Medulla oblongata (tissue), 1 donor: ENCODE measurements at regions not wholly inside any gene's neighbourhood (a gene's known extent, or its start where the extent isn't known, plus 50 kb on each side); places are given as distances from the start of the nearest gene placed in this dataset.

ENCODE experiments used
- DNase-seq: peaks from one replicate; pipeline ENCODE4 v3.0.0-alpha.2; 2015; ENCODE audit errors: extremely low spot score

DNA sequence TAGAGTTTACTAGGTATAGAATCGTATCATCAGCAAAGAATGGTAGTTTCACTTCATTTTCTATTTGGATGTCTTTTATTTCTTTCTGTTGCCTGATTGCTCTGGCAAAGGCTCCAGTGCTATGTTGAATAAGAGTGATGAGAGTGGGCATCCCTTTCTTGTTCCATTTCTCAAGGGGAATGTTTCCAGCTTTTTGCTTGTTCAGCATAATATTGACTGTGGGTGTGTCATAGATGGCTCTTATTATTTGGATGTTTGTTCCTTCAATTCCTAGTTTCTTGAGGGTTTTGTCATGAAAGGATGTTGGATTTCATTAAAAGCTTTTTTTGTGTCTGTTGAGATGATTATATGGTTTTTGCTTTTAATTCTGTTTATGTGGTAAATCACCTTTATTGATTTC lies 1114.5 kb downstream of the RAPGEF2 start:
- no peak for DNase-seq

- no peak for DNase-seq
Observed at GRCh38 chr4:160224049-160224448, 1121.2 kb downstream of the RAPGEF2 start.

- no peak for DNase-seq
Observed at GRCh38 chr4:160233141-160233540, 1130.3 kb downstream of the RAPGEF2 start.

GRCh38 chr4:160235285-160235684 lies 1132.4 kb downstream of the RAPGEF2 start:
- no peak for DNase-seq

DNA sequence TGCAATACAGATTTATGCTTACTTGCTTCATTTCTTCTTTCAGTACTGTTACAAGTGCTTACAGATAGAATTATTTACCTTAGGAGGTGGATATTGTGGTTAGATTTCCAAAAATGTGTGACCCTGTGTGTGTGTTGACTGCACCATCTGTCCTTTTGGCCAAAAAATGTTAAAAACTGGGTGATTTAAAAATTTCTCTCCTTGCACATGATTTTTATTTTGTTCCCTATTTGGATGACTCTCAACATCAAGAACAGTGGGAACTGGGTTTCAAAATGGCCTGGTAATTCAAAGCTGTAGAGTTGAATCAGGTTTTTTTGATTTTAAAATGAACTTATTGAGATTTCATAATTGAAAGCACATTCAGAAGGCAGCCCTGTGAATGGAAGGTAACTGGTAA lies 1132.9 kb downstream of the RAPGEF2 start:
- no peak for DNase-seq

DNA sequence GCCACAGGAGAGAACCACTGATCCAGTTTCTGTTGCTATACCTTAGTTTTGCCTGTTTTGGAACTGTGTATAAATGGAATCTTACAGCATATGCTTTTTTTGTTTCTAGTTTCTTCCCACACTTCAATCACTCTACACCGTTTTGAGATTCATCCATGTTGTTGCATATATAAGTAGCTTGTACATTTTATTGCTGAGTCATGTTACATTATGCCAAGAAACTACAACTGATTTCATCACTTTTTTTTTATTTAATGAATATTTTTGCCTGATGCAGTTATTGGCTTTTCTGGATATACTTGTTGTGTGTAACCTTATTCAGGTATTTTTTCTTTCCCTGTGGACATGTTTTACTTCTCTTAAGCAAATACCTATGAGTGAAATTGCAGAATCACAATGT lies 1135.9 kb downstream of the RAPGEF2 start:
- no peak for DNase-seq

- no peak for DNase-seq
Observed at GRCh38 chr4:160247091-160247656, 1144.3 kb downstream of the RAPGEF2 start.

DNA sequence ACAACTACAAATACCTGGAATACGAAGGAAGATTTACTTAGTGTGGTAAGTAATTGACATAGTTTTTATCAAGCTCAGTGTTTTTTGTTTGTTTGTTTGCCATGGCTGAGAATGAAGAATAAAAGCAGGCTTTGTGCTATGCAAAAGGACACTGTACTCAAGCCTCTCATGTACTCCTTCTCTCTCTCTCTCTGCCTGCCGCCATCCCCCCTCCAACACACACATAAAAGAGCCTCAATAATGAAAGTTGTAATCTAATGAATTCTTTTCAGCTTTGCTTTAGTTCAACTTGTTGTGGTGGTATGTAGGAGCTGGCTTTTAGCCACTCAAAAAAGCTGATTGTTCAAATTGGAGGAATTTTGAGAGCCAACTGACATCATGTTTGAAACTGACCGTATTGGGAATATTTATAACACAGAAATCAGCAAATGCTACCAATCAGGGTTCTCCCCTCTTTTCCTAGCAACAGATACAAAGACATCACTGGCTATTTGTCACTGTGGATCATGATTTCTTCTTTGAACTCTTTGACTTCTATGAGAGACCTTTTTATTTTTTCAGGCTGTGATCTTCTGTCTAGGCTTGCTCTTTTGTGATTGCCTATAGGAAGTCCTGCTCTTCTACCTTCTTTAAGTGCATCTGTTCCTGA lies 1148.8 kb downstream of the RAPGEF2 start:
- peak; percentile 29 for DNase-seq

GRCh38 chr4:160257318-160257717 lies 1154.4 kb downstream of the RAPGEF2 start:
- no peak for DNase-seq

DNA sequence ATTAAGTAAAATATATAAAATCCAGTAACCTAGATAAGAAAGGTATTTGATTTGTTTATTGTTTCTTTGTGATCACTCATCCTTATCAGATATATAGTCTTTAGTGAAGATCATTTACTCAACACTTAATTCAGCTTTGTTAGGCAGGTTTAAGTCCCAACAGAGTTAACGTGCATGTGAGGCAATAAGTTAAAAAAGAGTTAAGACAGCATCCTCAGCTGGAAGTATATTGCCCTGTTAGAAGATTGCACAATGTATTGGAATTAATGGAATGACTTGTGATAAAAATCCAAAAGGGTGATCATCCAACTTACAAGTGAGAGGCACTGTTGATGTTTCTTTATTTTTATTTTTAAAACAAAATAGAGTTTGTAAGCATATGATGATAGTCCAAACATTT lies 1162.1 kb downstream of the RAPGEF2 start:
- DNase-seq = no peak

DNA sequence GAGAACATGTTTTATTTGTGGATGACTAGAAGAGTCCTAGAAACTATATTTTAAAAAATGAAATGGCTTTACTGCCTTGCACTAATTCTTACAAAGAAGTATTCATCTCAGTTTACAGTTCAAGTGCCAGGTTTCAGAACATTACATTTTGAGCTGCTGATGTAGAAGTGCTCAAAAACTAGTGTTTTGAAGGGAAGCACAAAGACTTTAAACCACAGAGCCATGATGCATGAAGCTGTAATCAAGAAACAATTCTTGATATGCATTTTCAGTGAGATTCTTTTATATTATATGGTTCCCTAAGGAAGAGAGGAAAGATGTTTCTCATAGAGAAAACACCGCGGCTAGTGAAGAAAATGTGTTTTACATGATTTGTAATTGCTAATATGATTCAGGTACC lies 1163.0 kb downstream of the RAPGEF2 start:
- DNase-seq = no peak

GRCh38 chr4:160276785-160277325 lies 1174.0 kb downstream of the RAPGEF2 start:
- DNase-seq = no peak

DNA sequence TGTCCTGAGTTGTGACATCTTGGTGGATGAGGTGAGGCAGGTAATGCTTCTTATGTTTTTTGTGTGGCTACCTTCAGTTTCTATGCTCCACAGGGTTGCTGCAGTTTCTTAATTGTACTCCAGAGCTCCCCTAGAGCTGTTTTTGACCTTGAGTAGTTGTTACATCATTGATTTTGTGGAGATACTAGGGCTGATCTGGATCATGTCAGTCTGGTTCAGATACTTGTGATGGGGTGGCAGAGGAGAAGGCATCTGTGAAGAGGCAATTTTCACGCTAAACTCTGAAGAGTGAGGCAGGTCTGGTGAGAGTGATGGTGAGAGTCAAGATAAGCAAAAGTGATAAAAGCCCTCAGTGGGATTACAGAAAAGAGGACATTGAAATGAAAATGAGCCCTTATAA lies 1180.2 kb downstream of the RAPGEF2 start:
- DNase-seq = no peak

DNA sequence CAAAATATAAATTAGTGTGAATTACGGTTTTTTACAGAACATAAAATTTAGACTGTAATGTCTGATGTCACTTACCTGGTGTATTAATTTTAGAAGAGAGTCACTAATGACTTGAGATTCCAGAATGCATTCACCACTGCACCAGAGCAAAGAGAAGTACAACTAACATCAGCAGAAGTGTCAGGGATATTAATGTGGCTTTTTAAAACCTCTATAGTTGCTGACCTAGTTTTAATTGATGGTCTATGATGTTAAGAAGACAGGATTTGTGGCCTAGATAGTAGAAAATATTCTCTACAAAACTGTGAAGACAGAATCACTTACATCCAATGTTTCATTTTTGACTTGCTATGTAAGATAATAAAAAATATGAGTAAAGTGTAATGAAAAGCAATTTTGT lies 1181.6 kb downstream of the RAPGEF2 start:
- DNase-seq = no peak

- no peak for DNase-seq
Observed at GRCh38 chr4:160286051-160286450, 1183.2 kb downstream of the RAPGEF2 start.

DNA sequence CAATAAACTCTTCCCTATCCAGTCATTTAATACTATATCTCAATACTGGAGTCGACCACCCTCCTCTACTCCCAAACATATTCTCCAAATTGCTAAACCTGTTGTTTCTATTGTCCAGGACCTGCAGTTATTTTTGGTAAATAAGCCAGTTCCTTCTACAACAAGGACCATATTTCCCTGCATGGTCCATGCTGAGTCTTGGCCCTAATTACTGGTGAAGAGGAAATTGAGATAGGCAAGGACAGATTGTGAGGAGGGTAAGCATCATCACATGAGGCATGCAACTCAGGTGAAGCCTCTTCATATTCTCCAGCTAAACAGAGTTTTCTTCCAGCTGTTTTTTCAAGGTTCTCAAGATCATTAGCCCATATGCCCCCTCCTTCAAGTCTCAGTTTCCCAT lies 1193.6 kb downstream of the RAPGEF2 start:
- no peak for DNase-seq

GRCh38 chr4:160299177-160299576 lies 1196.3 kb downstream of the RAPGEF2 start:
- no peak for DNase-seq

GRCh38 chr4:160299608-160300007 lies 1196.7 kb downstream of the RAPGEF2 start:
- DNase-seq = no peak

DNA sequence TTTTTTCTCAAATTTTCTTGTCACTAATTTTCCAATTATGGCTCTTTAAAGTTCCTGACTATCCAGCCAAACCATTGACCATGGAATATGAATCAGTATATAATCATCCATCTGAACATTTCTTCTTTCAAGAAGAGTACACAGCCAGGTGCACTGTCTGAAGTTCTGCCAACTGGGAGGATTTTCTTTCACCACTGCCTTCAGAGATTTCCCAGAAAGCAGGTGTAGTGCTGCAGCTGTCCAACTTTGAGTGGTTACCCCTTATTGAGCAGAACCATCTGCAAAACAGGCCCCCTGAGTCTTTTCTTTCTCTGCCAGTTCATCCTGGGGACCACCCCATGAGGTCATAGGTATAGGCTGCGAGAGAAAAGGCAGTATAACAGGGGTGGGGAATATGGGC lies 1213.2 kb downstream of the RAPGEF2 start:
- no peak for DNase-seq

DNA sequence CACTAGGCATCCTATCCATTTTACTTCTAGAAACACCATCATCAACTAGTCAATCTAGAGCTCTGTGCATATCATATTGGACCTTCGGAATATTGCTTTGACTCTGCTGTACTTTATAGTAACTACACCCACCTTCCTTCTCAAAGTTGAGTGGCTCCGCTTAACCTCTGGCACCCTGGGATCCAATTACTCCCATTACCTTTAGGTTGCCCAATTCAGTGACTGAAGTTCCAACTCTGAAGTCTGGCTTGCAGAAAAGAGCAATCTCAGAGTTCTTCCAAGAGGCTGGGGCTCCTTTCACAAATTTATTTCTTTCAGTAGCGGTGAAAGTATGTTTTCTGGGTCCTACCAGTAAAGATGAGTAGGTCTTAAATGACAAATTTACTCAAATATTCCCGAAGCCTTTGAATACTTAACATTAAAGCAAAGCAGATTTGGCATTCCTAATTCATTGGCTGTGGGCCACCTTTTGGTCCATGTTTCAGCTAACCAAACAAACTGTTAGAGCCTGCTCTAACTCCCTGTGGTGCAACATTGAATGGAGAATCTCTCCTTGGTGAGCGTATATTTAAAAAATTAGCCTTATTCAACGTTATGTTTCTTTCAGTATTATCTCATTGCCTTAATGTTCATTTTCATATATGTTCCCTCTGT lies 1215.8 kb downstream of the RAPGEF2 start:
- DNase-seq = no peak

DNA sequence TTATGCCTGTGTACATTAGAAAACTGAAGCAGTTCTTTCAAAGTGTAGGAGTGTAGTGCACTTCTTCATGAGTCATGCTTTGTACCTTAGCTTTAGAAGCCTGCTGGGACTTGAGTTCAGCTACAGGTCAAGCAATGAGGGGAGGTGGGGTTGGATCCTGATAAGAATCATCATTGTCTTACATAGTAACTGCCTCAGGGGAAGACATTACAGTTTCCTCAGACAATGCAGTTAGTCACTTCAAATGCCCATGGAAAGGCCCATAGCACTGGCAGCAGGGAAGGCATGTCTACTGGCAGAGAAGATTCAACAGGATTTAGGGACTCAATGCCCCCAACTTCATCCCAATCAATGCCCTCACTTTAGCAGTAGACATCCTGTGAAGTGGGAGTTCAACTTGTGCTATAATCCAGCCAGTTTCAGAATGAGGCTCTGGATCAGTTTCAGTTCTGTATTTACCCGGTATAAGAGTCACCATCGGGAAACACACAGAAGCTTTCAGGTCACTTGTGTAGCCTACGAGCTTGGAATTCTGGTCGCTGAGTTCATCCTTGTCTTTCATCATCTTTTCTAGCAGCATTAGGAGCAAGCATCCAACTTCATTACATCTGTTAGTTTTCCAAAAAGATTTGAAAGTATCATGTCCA lies 1216.5 kb downstream of the RAPGEF2 start:
- DNase-seq = no peak

GRCh38 chr4:160319868-160320260 lies 1217.0 kb downstream of the RAPGEF2 start:
- no peak for DNase-seq

- DNase-seq = no peak
Observed at GRCh38 chr4:160326110-160326509, 1223.2 kb downstream of the RAPGEF2 start.
